Spleen (tissue), 11 donors: ENCODE measurements at regions not wholly inside any gene's neighbourhood (a gene's known extent, or its start where the extent isn't known, plus 50 kb on each side); places are given as distances from the start of the nearest gene placed in this dataset.

Experiments
- DNase-seq: peaks from one replicate; pipeline ENCODE4 v3.0.0-alpha.2; 2020
- H3K27ac ChIP-seq, 8 donors: fragments of 200-600 bp; sonication (generic) in 7 of 8; 1 replicate in 4 of 8; 2 replicates in 4 of 8; pipeline versions ENCODE4 v1.5.0 to v1.8.0; 2016 to 2021; ENCODE audit warnings: inconsistent platforms in 4 of 8, mild to moderate bottlenecking in 4 of 8, moderate library complexity in 1 of 8
- H3K27me3 ChIP-seq, 7 donors: fragments of 200-600 bp; sonication (generic) in 6 of 7; replicated peaks in 1 of 7; 1 replicate in 4 of 7; 2 replicates in 3 of 7; pipeline versions ENCODE4 v1.5.0 to v1.8.0; 2016 to 2021; ENCODE audit warnings: inconsistent platforms in 3 of 7, mild to moderate bottlenecking in 1 of 7
- H3K36me3 ChIP-seq, 6 donors: fragments of 200-600 bp; sonication (generic) in 5 of 6; 1 replicate in 4 of 6; 2 replicates in 2 of 6; pipeline versions ENCODE4 v1.5.0 to v1.8.0; 2016 to 2021; ENCODE audit warnings: inconsistent platforms in 2 of 6
- H3K4me1 ChIP-seq, 6 donors: fragments of 200-600 bp; sonication (generic) in 5 of 6; 1 replicate in 3 of 6; 2 replicates in 3 of 6; pipeline versions ENCODE4 v1.5.0 to v1.8.0; 2016 to 2021; ENCODE audit warnings: inconsistent platforms in 3 of 6
- H3K4me3 ChIP-seq, 8 donors: fragments of 200-600 bp; sonication (generic) in 7 of 8; 1 replicate in 4 of 8; 2 replicates in 4 of 8; pipeline versions ENCODE4 v1.5.0 to v1.8.0; 2016 to 2021; ENCODE audit warnings: inconsistent platforms in 4 of 8, mild to moderate bottlenecking in 4 of 8, moderate library complexity in 2 of 8
- H3K9me3 ChIP-seq, 8 donors: fragments of 200-600 bp; sonication (generic) in 7 of 8; 1 replicate in 4 of 8; 2 replicates in 4 of 8; pipeline versions ENCODE4 v1.5.0 to v1.8.0; 2016 to 2021; ENCODE audit warnings: inconsistent platforms in 4 of 8
- POLR2A ChIP-seq, 3 donors: fragments of 450-650 bp; IDR thresholded peaks; one replicate each; pipeline ENCODE4 v1.5.1; 2017; ENCODE audit warnings: antibody characterized with exemption in 3 of 3, mild to moderate bottlenecking in 1 of 3
- POLR2AphosphoS5 ChIP-seq, 3 donors: sonication (generic); formaldehyde crosslinking; IDR thresholded peaks; one replicate each; pipeline ENCODE4 v1.5.1; 2017; ENCODE audit warnings: antibody characterized with exemption in 3 of 3
- WGBS, 5 donors: extraction: QIAGEN DNeasy Blood & Tissue Kit in 3 of 5; methylation state at CpG; one replicate each; pipeline versions ENCODE4 v1.1.5 to v1.1.7; 2013 to 2018; 5-methylcytosine and 5-hydroxymethylcytosine counted together
- intact Hi-C: fragments of 100-400 bp; cut with DNase I; formaldehyde crosslinking; loops from one replicate; pipeline ENCODE4 v1.15.0; 2023; ENCODE audit warnings: low total_unique reads
- TF ChIP-seq, protein P1 (sequence below), 11 experiments: fragments of 200-600 bp in 7 of 11; fragments of 450-650 bp in 4 of 11; sonication (generic) in 4 of 11; IDR thresholded peaks in 8 of 11; conservative IDR thresholded peaks in 3 of 11; 1 replicate in 7 of 11; 2 replicates in 4 of 11; pipeline versions ENCODE4 v1.4.0 to v1.8.0; 2016 to 2021; ENCODE audit warnings: antibody characterized with exemption in 11 of 11, inconsistent platforms in 4 of 11, mild to moderate bottlenecking in 1 of 11
- donor health status: healthy with polysubstance abuse.
- donor health status: DM: no; HTN: no; CAD: no; lungs with moderate emphysema.
- donor health status: DM: no; HTN: no; CAD: no.
- donor health status: Bipolar disorder and iron deficiency.
- donor health status: healthy.
- donor health status: DM: no; HTN: no; CAD: no.
- donor health status: DM: yes; HTN: yes; CAD: no.

DNA sequence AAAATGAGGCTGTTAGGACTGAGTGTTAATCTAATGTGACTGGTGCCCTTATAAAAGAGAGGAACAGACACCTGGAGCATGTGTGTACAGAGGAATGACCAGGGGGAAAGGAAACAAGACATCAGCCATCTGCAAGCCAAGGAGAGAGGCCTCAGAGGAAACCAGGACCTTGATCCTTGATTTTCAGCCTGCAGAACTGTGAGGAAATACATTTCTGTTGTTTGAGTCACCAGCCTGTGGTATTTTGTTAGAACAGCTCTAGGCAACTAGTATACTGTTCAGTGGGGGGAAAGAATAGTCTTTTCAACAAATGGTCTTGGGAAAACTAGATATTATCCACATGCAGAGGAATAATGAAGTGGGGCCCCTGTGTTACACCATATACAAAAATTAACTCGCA is 80.6 kb downstream of the CCR1 start:
- no peaks in the 10 kb centered on the region for H3K9me3 ChIP-seq
- no peak for DNase-seq
- intact Hi-C loops: no loop called here
- peaks cover 0 to 66% (median 26%) of the 10 kb centered on the region in 6 donors for H3K4me1 ChIP-seq
- no peaks in the 10 kb centered on the region for H3K27me3 ChIP-seq
- TF ChIP-seq, protein P1, sequence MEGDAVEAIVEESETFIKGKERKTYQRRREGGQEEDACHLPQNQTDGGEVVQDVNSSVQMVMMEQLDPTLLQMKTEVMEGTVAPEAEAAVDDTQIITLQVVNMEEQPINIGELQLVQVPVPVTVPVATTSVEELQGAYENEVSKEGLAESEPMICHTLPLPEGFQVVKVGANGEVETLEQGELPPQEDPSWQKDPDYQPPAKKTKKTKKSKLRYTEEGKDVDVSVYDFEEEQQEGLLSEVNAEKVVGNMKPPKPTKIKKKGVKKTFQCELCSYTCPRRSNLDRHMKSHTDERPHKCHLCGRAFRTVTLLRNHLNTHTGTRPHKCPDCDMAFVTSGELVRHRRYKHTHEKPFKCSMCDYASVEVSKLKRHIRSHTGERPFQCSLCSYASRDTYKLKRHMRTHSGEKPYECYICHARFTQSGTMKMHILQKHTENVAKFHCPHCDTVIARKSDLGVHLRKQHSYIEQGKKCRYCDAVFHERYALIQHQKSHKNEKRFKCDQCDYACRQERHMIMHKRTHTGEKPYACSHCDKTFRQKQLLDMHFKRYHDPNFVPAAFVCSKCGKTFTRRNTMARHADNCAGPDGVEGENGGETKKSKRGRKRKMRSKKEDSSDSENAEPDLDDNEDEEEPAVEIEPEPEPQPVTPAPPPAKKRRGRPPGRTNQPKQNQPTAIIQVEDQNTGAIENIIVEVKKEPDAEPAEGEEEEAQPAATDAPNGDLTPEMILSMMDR (IDR thresholded peaks at IDR 0.05 in 8 of 11, conservative IDR thresholded peaks at IDR 0.05 in 3 of 11): no peak
- TF ChIP-seq POLR2A (IDR thresholded peaks at IDR 0.05) (no peak), POLR2AphosphoS5 (IDR thresholded peaks at IDR 0.05) (no peak)
- 93 to 97% (median 96%) methylated on average over 1 of the region's 1 CpG for WGBS, 5 donors
- no peak overlapping the region for H3K4me3 ChIP-seq
- H3K27ac ChIP-seq: peak overlapping the region in 1 of 8 donors; percentile 23
- H3K36me3 ChIP-seq: no peaks in the 10 kb centered on the region

DNA sequence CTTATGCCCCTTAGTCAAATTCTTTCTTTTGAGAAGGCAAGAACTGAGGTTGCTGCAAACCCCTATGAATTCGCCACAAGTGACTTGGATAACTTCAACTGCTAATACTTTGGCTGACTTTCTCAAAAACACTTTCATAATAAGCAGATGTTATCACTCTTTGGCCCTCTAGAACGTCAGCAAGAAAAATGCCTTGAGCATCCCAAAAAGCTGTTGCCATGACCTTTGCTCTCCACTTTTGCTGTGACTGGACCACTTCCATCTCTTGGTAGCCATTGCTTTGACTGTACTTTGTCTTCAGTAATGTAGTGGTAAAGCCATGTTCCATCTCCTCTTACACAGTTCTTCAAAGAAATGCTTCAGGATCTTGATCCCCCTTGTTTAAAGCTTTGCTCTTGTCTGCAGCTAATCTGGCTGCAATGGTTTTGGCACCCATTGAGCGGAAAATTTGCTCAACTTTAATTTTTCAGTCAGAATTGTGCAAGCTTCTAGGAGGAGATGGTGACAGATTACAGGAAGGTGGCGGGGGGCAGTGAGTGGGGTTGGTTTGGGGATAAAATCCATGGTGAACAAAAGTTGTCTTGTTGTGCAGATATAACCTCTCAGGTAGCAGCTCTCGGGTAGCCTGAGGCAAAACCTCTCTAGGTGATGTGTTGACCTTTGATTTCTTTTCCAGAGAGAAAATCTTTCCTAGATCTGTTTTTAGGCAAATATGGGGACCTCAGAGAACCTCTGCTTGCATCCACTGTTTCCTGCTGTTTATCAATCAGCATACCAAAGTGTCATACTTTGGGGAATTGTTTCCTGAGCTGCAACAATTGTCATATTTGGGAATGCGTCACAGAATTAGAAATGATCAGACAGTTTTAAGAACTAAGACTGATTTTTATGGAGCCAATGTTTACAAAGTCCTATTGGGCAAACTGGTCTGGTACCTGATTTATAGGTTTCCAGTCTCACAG is 83.6 kb downstream of the CCR1 start:
- Histone ChIP-seq H3K4me1 (peaks cover 0 to 39% (median 15%) of the 10 kb centered on the region in 6 donors), H3K27me3 (no peaks in the 10 kb centered on the region), H3K27ac (peak overlapping the region in 7 of 8 donors; percentile 11 to 73 (median 61)), H3K9me3 (no peaks in the 10 kb centered on the region), H3K36me3 (no peaks in the 10 kb centered on the region), H3K4me3 (no peak overlapping the region)
- 55 to 77% (median 64%) methylated on average over 6 of the region's 6 CpGs for WGBS, 5 donors
- peak in 1 of 3 donors; percentile 43 for TF ChIP-seq POLR2AphosphoS5 (IDR thresholded peaks at IDR 0.05)
- TF ChIP-seq, protein P1 (IDR thresholded peaks at IDR 0.05 in 8 of 11, conservative IDR thresholded peaks at IDR 0.05 in 3 of 11): no peak
- DNase-seq: no peak
- intact Hi-C loops: no loop called here

DNA sequence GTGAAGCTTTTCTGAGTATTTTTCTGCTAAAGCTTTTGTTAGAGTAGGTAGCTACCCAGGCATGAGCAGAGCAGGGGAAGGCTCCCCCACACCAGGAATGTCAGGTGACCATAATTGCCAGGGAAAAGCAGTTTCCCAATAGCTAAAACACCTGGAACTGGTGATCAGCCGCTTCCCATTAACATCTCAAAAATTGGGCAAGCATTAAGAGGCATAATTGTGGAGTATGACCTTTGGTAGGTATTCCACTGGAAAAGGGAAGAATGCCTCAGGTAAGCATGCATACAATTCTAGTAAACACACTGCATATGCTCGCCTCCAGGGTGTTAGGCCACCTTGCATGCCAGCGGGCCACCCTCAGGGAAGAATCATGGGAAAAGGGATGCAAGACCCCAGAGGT is 84.5 kb downstream of the CCR1 start:
- Histone ChIP-seq H3K27ac (peak overlapping the region in 7 of 8 donors; percentile 11 to 73 (median 61)), H3K4me1 (peaks cover 0 to 37% (median 12%) of the 10 kb centered on the region in 6 donors), H3K4me3 (no peak overlapping the region), H3K27me3 (no peaks in the 10 kb centered on the region), H3K9me3 (no peaks in the 10 kb centered on the region), H3K36me3 (no peaks in the 10 kb centered on the region)
- DNase-seq: no peak
- 82 to 92% (median 91%) methylated on average over 3 of the region's 3 CpGs for WGBS, 5 donors
- no peak for TF ChIP-seq POLR2A (IDR thresholded peaks at IDR 0.05)
- TF ChIP-seq POLR2AphosphoS5 (IDR thresholded peaks at IDR 0.05): no peak
- intact Hi-C loops: no loop called here

DNA sequence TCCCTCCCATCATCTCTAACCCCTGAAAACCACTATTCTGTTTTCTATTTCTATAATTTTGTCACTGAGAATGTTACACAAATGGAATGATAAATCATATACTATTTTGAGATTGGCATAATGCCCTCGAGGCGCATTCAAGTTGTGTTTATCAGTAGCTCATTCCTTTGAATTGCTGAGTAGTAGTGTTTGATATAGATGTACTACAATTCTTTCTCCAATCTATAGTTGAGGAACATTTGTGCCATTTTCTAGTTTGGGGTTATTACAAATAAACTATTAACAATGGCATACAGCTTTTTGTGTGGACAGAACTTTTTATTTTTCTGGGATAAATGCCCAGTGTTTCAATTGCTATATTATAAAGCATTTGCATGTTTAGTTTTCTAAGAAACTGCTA is 86.0 kb downstream of the CCR1 start:
- TF ChIP-seq POLR2AphosphoS5 (IDR thresholded peaks at IDR 0.05) (no peak), POLR2A (IDR thresholded peaks at IDR 0.05) (no peak)
- TF ChIP-seq, protein P1 (IDR thresholded peaks at IDR 0.05 in 8 of 11, conservative IDR thresholded peaks at IDR 0.05 in 3 of 11): no peak
- Histone ChIP-seq H3K36me3 (no peaks in the 10 kb centered on the region), H3K9me3 (no peaks in the 10 kb centered on the region), H3K4me3 (no peak overlapping the region), H3K27me3 (no peaks in the 10 kb centered on the region), H3K4me1 (peaks cover 0 to 28% (median 12%) of the 10 kb centered on the region in 6 donors), H3K27ac (no peak overlapping the region)
- intact Hi-C loops: no loop called here
- no peak for DNase-seq
- WGBS, 5 donors: 74 to 87% (median 80%) methylated on average over 2 of the region's 2 CpGs
